GM19023 (cell line): ENCODE measurements at regions not wholly inside any gene's neighbourhood (a gene's known extent, or its start where the extent isn't known, plus 50 kb on each side); places are given as distances from the start of the nearest gene placed in this dataset.
"Not testable (repeated sequence)": the region's sequence is repeated elsewhere in the genome, so short reads cannot be mapped to it uniquely, and the experiment has no call there.

Experiments
- ATAC-seq: cut with Tn5 transposase; IDR thresholded peaks from one replicate; pipeline ENCODE4 v1.9.1; 2021; ENCODE audit warnings: mild to moderate bottlenecking, moderate library complexity; ENCODE audit not compliant: unreplicated experiment

DNA sequence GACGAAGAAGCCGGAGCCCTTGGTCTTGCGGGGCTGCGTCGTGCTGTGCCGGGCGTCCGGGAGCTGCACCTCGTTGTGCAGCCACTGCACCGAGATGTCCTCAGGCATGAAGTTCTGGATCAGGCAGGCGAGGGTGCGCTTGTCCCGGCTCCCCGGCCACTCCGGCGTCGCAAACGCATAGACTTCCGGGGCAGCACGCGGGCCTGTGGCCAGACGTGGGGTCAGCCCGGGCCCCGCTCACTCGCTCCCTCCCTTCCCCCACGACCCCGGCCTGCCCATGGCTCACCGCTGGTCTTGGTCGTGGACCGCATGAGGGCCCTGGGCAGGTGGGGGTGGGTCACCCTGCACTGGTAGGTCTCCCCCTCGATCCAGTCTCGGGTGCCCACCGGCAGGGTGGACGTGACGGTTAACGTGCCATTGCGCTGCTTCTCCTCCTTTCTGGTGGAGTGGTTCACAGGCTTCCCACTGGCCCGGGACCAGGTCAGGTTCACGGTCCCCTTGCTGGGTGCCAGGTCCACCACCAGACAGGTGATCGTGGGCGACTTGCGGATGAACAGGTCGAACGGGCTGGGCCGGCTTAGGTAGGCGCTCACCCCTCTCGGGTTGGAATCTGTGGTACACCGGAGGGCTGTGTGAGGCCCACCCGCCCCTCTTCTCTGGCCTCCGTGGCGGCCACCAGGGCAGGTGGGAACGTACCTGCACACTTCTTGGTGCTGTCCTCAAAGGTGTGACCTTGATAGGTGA is 74.0 kb downstream of the TMEM121 start:
- ATAC-seq: not testable (repeated sequence)

- no peak for ATAC-seq
Observed at GRCh38 chr14:105600939-105601359, 74.6 kb downstream of the TMEM121 start.

GRCh38 chr14:105601360-105602242 is 75.2 kb downstream of the TMEM121 start:
- no peak for ATAC-seq

- ATAC-seq: no peak
Observed at GRCh38 chr14:105602243-105602750, 75.9 kb downstream of the TMEM121 start.

- ATAC-seq: no peak
Observed at GRCh38 chr14:105602799-105603793, 76.7 kb downstream of the TMEM121 start.

DNA sequence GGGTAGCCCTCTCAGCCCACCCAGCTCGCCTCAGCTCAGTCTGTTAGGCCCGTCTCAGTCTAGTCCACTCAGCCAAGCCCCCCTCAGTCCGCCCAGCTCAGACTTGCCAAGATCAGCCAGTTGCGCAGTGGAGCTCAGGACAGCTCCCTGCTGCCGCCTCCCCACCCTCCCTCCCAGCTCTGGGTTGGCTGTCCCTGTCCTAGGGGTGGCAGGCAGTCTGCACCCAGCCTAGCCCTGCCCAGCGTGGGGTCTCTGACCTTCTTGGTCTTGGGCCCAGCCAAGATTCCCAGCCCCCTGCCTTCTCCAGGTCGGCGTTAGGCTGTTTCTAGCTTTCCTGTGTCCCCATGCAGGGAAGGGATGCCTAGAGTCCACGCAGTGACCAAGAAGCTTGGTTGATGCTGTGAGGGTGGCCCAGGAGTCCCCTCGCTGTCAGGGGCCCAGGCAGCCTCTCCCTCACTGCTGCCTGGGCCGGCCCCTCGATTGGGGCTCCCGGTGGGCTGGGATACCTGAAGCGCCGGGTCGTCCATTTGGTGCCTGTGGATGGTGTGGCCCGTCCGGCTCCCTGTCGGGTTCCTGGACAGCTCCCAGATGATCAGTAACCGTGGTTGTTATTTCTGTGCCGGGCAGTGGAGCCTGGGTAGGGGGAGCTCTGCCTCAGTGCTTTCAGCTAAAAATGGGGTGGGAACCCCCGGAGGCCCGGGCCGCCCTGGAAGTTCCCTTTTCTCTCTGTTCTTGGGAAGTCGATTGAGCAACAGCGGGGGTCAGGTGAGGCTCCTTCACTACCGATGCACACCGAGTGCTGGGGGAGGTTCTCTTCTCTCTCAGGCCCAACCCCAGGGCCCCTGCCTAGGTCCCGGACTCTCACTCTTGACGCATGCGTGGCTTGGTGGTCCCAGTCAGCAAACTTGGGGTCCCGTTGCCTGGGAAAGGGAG is 78.4 kb downstream of the TMEM121 start:
- ATAC-seq: not testable (repeated sequence)

- no peak for ATAC-seq
Observed at GRCh38 chr14:105605464-105606304, 79.3 kb downstream of the TMEM121 start.

- not testable (repeated sequence) for ATAC-seq
Observed at GRCh38 chr14:105606305-105606975, 80.1 kb downstream of the TMEM121 start.

DNA sequence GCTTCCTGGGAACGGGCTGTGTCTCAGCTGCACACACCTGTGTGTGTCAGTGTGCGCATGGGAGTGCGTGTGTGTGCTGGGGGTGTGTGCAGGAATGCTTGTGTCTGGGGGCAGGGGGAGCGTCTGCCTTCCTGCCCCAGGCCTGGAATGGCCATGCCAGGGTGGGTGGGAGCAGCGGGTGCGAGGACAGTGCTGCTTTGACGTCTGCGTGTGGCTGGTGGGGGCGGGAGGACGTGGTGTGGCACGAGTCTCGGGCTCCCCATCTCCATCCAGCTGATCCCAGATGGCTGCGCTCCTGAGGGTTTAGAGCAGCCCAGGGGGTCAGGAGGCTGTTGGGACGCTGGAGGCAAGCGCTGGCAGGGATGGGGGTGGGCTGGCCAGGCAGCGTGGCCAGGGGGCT is 80.6 kb downstream of the TMEM121 start:
- not testable (repeated sequence) for ATAC-seq

- ATAC-seq: not testable (repeated sequence)
Observed at GRCh38 chr14:105614987-105615386, 88.6 kb downstream of the TMEM121 start.

- ATAC-seq: not testable (repeated sequence)
Observed at GRCh38 chr14:105615986-105616801, 89.8 kb downstream of the TMEM121 start.

GRCh38 chr14:105616802-105617192 is 90.4 kb downstream of the TMEM121 start:
- no peak for ATAC-seq

GRCh38 chr14:105617201-105617777 is 90.9 kb downstream of the TMEM121 start:
- no peak for ATAC-seq

DNA sequence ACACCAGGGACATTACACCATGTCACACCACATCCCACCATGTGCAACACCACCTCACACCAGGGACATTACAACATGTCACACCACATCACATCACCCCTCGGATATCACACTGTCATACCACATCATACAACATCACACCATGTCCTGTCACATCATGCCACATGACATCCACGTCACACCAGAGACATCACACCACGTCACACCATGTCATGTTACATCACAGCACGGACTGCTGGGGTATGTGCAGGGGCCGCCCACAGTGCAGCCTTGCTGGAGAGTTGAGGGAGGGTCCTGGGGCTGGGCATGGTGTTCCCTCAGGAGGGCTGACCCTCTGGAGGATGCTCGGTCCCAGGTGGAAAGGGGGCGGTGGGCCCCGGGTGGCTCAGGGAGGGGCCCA is 91.4 kb downstream of the TMEM121 start:
- ATAC-seq: not testable (repeated sequence)

DNA sequence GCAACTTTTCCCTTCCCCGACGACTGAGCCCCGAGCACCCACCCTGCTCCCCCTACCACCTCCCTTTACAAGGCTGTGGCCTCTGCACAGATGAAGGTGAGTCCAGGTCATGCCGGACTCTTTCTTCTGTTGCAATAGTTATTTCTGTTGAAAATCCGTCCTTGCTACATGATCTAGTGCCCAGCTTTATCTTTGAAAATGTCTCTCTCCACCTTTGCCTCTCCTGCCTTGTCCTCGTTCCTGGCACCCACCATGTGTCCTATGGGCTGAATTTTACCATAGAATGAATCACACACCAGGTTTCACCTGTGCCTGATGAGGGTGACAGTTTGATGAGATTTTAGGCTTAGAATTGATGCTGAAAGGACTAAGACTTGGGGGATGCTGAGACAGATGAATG is 92.9 kb downstream of the TMEM121 start:
- ATAC-seq: not testable (repeated sequence)

GRCh38 chr14:105620178-105620864 is 93.9 kb downstream of the TMEM121 start:
- ATAC-seq: not testable (repeated sequence)
